ENCODE measurements at regions not wholly inside any gene's neighbourhood (a gene's known extent, or its start where the extent isn't known, plus 50 kb on each side); places are given as distances from the start of the nearest gene placed in this dataset.

DNA sequence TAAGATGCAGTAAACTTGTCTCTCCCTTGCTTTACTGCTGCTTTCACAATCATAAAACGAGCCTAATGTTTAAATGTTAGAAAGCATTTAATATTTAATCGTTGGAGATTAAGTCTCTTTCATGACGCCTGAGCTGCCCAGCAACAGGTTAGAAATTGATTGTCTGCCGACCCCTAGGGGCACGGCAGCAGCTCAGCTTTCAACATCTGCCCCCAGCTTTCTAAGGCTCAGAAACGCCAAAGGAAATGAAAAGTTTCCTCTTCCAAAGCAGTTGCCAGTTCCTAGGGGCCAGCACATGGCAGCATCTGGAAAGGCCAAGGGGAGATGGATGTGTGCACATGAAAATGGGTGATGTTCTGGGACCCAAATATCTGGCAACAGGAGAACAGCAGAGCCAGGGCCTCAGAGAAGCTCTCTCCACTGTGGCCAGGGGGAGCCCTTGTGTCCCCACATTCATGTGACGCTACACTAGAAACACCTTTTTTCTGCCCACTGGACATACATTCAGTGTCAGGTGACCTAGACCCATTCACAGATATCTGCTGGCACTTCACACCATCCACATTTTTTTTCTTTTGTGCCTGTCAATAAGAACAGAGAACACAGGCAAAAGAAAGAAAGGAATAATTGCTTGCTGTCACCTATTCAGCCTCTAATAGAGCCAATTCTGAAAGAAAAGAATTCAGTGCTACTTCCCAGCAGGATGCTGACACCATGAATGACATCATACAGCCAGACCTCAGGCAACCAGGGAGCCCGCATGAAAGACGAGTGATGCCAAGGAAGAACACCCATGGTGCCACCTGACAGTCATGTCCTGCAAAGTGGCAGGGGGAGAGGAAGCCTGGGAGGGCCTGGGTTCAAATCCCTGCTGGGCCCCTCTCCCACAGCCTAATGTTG is 205.0 kb upstream of the TAS2R1 start:
- H3K4me1 ChIP-seq (ENCODE audit: control insufficient read depth, insufficient read depth, low read length): peaks cover 41% of the 10 kb centered on the region
- peaks cover 11% of the 10 kb centered on the region; the same call in 1 of the 2 replicates for H3K9me3 ChIP-seq (ENCODE audit: control insufficient read depth, insufficient read depth, low read depth, low read length)
- no peak overlapping the region; the same call in 1 of the 2 replicates for H3K27ac ChIP-seq (ENCODE audit: low read depth, low read length)

DNA sequence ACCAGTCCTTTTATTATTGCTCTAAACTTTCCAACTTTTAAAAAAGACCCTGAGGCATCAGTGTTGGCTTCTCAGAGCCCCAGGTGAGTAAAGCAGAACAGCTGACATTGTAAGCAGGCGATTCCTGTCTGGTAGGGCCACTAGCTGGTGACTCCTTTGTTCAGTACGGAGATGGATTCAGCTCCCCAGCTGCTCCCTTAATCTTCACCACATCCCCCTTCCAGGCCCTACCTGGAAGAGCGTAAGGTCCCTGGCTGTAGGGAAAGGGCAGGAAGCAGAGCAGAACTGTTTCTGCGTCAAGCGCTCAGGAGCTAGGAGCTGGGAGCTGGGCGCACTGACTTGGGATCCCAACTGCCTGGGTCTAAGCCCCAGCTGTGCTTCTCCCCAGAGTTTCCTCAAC is 203.7 kb upstream of the TAS2R1 start:
- Histone ChIP-seq H3K9me3 (ENCODE audit: control insufficient read depth, insufficient read depth, low read depth, low read length) (peaks cover 14% of the 10 kb centered on the region; the same call in 1 of the 2 replicates), H3K9ac (ENCODE audit: low read length) (peak overlapping the region; percentile 59), H3K27ac (ENCODE audit: low read depth, low read length) (peak overlapping the region; percentile 12; the same call in 1 of the 2 replicates), H3K4me1 (ENCODE audit: control insufficient read depth, insufficient read depth, low read length) (peaks cover 53% of the 10 kb centered on the region), H3K27me3 (ENCODE audit: control insufficient read depth, insufficient read depth, low read length) (no peaks in the 10 kb centered on the region), H3K4me3 (ENCODE audit: low read depth, low read length) (no peak overlapping the region), H3K36me3 (ENCODE audit: control insufficient read depth, insufficient read depth, low read length) (no peaks in the 10 kb centered on the region)

More for the DNA sequence above, 205.0 kb upstream of the TAS2R1 start:
- Histone ChIP-seq H3K27me3 (ENCODE audit: control insufficient read depth, insufficient read depth, low read length) (no peaks in the 10 kb centered on the region), H3K9ac (ENCODE audit: low read length) (no peak overlapping the region), H3K4me3 (ENCODE audit: low read depth, low read length) (no peak overlapping the region), H3K36me3 (ENCODE audit: control insufficient read depth, insufficient read depth, low read length) (no peaks in the 10 kb centered on the region)

DNA sequence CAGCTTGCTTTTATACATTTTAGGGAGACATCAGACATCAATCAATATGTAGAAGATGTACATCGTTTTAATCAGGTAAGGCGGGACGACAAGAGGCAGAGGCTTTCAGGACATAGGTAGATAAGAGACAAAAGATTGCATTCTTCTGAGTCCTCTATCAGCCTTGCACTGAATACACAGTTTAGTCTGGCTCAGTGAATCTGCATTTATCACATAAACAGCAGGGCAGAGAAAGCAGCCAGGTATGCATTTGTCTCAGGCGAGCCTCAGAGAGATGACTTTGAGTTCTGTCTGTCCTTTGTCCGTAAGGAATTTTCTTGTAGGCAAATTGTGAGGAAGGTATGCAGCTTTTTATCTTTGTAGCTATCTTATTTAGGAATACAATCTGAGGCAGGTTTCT is 202.8 kb upstream of the TAS2R1 start:
- H3K4me3 ChIP-seq (ENCODE audit: low read depth, low read length): no peak overlapping the region
- no peaks in the 10 kb centered on the region for H3K27me3 ChIP-seq (ENCODE audit: control insufficient read depth, insufficient read depth, low read length)
- H3K9me3 ChIP-seq (ENCODE audit: control insufficient read depth, insufficient read depth, low read depth, low read length): peaks cover 14% of the 10 kb centered on the region; the same call in 1 of the 2 replicates
- H3K4me1 ChIP-seq (ENCODE audit: control insufficient read depth, insufficient read depth, low read length): peaks cover 55% of the 10 kb centered on the region
- H3K36me3 ChIP-seq (ENCODE audit: control insufficient read depth, insufficient read depth, low read length): no peaks in the 10 kb centered on the region
- peak overlapping the region; percentile 52; the same call in 1 of the 2 replicates for H3K27ac ChIP-seq (ENCODE audit: low read depth, low read length)
- peak overlapping the region; percentile 43 for H3K9ac ChIP-seq (ENCODE audit: low read length)

DNA sequence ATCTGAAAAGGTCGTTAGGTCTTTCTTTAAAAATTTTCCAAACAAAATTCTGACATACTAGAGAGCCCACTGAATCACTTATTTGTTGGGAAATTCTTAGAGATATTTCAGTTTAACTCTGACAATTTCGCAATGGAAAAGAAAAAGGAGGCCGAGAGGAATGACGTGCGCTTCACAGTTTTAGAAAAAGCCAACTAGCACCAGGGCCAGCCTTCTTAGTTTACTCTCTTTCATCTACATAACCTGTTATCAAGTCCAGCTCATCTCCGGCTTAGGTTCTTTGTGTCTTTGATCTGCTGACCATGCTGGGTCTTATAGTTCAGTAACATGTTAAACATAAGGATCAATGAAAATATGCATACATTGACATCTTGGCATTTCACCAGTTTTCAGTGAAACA is 201.7 kb upstream of the TAS2R1 start:
- no peak overlapping the region for H3K4me3 ChIP-seq (ENCODE audit: low read depth, low read length)
- no peaks in the 10 kb centered on the region for H3K36me3 ChIP-seq (ENCODE audit: control insufficient read depth, insufficient read depth, low read length)
- peaks cover 7% of the 10 kb centered on the region; the same call in 1 of the 2 replicates for H3K9me3 ChIP-seq (ENCODE audit: control insufficient read depth, insufficient read depth, low read depth, low read length)
- H3K27ac ChIP-seq (ENCODE audit: low read depth, low read length): no peak overlapping the region
- no peaks in the 10 kb centered on the region for H3K27me3 ChIP-seq (ENCODE audit: control insufficient read depth, insufficient read depth, low read length)
- H3K4me1 ChIP-seq (ENCODE audit: control insufficient read depth, insufficient read depth, low read length): peaks cover 55% of the 10 kb centered on the region
- H3K9ac ChIP-seq (ENCODE audit: low read length): no peak overlapping the region

DNA sequence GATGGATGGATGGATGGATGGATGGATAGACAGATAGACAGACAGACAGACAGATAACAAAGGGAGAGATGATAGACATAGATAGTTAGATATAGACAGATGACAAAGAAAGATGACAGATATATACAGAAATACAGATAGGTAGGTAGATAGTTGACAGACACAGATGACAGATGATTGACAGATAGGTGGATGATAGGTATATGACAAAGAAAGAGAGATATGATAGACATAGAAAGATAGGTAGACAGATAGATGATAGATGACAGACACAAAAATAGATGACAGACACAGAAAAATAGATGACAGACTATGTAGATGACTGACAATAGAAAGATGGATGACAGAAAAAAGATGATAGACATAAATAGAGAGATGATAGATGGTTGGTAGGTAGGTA is 200.0 kb upstream of the TAS2R1 start:
- no peaks in the 10 kb centered on the region for H3K36me3 ChIP-seq (ENCODE audit: control insufficient read depth, insufficient read depth, low read length)
- H3K9ac ChIP-seq (ENCODE audit: low read length): no peak overlapping the region
- H3K4me3 ChIP-seq (ENCODE audit: low read depth, low read length): no peak overlapping the region
- no peaks in the 10 kb centered on the region for H3K27me3 ChIP-seq (ENCODE audit: control insufficient read depth, insufficient read depth, low read length)
- H3K4me1 ChIP-seq (ENCODE audit: control insufficient read depth, insufficient read depth, low read length): peaks cover 51% of the 10 kb centered on the region
- H3K27ac ChIP-seq (ENCODE audit: low read depth, low read length): no peak overlapping the region
- H3K9me3 ChIP-seq (ENCODE audit: control insufficient read depth, insufficient read depth, low read depth, low read length): peaks cover 5% of the 10 kb centered on the region; the same call in 1 of the 2 replicates

DNA sequence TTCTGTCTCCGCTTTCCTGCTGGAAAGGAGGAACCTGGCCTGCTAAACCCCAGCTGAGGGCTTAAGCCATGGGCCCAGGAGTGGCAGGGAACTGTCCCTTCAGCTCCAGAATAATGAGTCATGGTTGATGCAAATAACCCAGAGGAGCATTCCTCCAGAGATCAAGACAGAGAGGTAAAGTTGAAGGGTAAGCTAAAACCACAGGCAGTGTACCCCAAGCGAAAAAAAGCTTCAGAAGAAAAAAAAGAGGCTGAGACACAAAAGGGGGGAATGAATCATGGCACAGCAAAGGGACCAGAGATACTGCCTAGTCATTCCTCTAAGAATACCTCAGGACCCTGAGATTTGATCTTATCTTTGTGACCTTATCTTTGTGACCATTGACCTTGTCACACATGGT is 199.5 kb upstream of the TAS2R1 start:
- Histone ChIP-seq H3K36me3 (ENCODE audit: control insufficient read depth, insufficient read depth, low read length) (no peaks in the 10 kb centered on the region), H3K4me1 (ENCODE audit: control insufficient read depth, insufficient read depth, low read length) (peaks cover 45% of the 10 kb centered on the region), H3K27ac (ENCODE audit: low read depth, low read length) (peak overlapping the region; percentile 22; the same call in 1 of the 2 replicates), H3K4me3 (ENCODE audit: low read depth, low read length) (no peak overlapping the region), H3K9me3 (ENCODE audit: control insufficient read depth, insufficient read depth, low read depth, low read length) (peaks cover 5% of the 10 kb centered on the region; the same call in 1 of the 2 replicates), H3K9ac (ENCODE audit: low read length) (no peak overlapping the region), H3K27me3 (ENCODE audit: control insufficient read depth, insufficient read depth, low read length) (no peaks in the 10 kb centered on the region)

DNA sequence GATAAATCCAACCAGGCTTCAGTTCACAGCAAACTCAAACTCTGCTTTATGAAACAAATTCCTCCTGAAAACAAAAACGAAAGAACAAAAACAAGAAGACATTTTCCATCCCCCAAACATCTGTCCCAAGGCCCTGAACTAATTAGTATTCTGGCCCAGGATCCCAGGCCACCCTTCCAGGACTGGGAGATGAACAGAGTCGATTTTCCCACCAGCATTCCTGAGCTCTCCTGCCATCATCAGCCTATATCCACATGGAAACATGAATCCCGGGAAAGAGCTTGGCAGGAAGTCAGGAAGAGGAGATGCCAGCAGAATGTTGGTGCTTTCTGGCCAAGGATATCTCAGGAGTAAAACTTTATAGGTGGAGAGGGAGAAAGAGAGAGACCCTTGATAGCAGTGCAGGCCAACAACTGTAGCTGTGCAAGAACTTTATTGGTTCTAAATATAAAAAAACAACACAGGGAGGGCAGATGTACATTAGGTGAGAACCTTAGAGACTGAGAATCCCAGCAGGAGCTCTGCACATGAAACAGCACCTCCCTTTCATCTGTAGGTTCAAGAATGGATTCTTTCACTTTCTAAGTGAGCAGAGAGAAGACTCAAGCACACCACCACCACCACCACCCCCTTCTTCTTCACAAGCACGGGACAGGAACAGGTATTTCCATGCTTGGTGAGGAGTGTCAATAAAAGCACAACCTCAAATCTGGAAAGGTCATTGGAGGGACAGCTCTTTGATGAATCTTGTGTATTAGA is 190.7 kb upstream of the TAS2R1 start:
- Histone ChIP-seq H3K36me3 (ENCODE audit: control insufficient read depth, insufficient read depth, low read length) (no peaks in the 10 kb centered on the region), H3K27ac (ENCODE audit: low read depth, low read length) (no peak overlapping the region), H3K4me1 (ENCODE audit: control insufficient read depth, insufficient read depth, low read length) (no peaks in the 10 kb centered on the region), H3K4me3 (ENCODE audit: low read depth, low read length) (no peak overlapping the region), H3K9ac (ENCODE audit: low read length) (no peak overlapping the region), H3K27me3 (ENCODE audit: control insufficient read depth, insufficient read depth, low read length) (no peaks in the 10 kb centered on the region), H3K9me3 (ENCODE audit: control insufficient read depth, insufficient read depth, low read depth, low read length) (no peaks in the 10 kb centered on the region; the same call in 1 of the 2 replicates)

DNA sequence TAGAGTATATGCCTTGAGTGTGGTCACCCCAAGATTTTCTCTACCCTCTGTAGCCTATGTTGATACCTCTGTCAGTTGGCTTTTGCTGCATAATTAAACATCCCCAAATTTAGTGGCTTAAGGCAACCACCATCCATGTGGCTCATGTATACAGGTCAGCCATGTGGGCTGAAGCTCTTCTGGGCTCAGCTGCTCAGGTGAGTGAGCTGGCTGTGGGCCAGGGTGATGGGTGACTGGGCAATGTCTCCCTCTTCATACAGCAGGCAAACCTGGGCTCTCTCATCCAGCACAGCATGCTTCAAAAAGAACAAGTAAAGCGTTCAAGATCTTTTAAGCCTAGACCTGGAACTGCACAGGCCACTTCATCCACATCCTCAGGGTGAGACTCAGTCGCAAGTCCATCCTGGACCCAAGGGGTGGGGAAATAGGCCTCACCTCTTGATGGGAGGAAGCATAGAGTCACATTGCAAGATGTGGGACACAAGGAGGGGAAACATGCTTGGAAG is 188.2 kb upstream of the TAS2R1 start:
- H3K27me3 ChIP-seq (ENCODE audit: control insufficient read depth, insufficient read depth, low read length): no peaks in the 10 kb centered on the region
- H3K36me3 ChIP-seq (ENCODE audit: control insufficient read depth, insufficient read depth, low read length): no peaks in the 10 kb centered on the region
- no peak overlapping the region for H3K9ac ChIP-seq (ENCODE audit: low read length)
- H3K4me1 ChIP-seq (ENCODE audit: control insufficient read depth, insufficient read depth, low read length): no peaks in the 10 kb centered on the region
- H3K4me3 ChIP-seq (ENCODE audit: low read depth, low read length): no peak overlapping the region
- H3K27ac ChIP-seq (ENCODE audit: low read depth, low read length): no peak overlapping the region
- no peaks in the 10 kb centered on the region for H3K9me3 ChIP-seq (ENCODE audit: control insufficient read depth, insufficient read depth, low read depth, low read length)

DNA sequence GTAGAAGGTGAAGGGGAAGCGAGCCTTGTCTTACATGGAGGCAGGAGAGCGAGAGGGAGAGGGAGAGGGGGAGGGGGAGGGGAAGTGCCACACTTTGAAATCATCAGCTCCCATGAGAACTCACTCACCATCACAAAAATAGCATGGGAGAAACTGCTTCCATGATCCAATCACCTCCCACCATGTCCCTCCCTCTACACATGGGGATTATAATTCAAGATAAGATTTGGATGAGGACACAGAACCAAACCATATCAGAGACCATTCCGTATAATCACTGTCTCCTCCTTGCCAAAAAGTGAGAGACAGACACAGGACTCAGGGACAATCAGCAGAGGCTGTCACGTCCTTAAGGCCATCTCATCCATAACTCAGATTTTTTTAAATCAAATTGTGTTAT is 187.7 kb upstream of the TAS2R1 start:
- H3K4me1 ChIP-seq (ENCODE audit: control insufficient read depth, insufficient read depth, low read length): no peaks in the 10 kb centered on the region
- H3K9ac ChIP-seq (ENCODE audit: low read length): no peak overlapping the region
- H3K9me3 ChIP-seq (ENCODE audit: control insufficient read depth, insufficient read depth, low read depth, low read length): no peaks in the 10 kb centered on the region

DNA sequence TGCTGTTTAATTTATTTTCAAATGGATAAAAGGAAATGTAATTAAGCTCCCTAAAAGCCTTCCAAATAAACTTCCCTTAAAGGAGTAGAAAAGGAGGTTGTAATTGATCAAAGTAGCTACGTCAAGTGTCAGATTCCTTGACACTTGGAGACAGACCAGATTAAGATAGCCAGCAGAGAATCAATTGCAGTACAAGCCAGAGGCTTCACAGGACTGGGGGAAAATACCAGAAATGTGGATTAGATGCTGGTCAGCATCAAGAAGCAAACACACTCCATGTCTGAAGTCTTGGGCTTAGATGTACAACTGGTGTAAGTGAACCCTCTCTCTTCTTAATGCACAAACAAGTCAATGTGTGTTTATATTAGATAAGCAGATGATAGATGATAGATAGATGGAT is 184.9 kb upstream of the TAS2R1 start:
- Histone ChIP-seq H3K36me3 (ENCODE audit: control insufficient read depth, insufficient read depth, low read length) (no peaks in the 10 kb centered on the region), H3K27me3 (ENCODE audit: control insufficient read depth, insufficient read depth, low read length) (no peaks in the 10 kb centered on the region), H3K9me3 (ENCODE audit: control insufficient read depth, insufficient read depth, low read depth, low read length) (no peaks in the 10 kb centered on the region), H3K27ac (ENCODE audit: low read depth, low read length) (no peak overlapping the region), H3K4me3 (ENCODE audit: low read depth, low read length) (no peak overlapping the region), H3K4me1 (ENCODE audit: control insufficient read depth, insufficient read depth, low read length) (no peaks in the 10 kb centered on the region), H3K9ac (ENCODE audit: low read length) (no peak overlapping the region)

More for the DNA sequence above, 187.7 kb upstream of the TAS2R1 start:
- H3K27me3 ChIP-seq (ENCODE audit: control insufficient read depth, insufficient read depth, low read length): no peaks in the 10 kb centered on the region
- no peak overlapping the region for H3K4me3 ChIP-seq (ENCODE audit: low read depth, low read length)
- no peaks in the 10 kb centered on the region for H3K36me3 ChIP-seq (ENCODE audit: control insufficient read depth, insufficient read depth, low read length)
- H3K27ac ChIP-seq (ENCODE audit: low read depth, low read length): no peak overlapping the region

DNA sequence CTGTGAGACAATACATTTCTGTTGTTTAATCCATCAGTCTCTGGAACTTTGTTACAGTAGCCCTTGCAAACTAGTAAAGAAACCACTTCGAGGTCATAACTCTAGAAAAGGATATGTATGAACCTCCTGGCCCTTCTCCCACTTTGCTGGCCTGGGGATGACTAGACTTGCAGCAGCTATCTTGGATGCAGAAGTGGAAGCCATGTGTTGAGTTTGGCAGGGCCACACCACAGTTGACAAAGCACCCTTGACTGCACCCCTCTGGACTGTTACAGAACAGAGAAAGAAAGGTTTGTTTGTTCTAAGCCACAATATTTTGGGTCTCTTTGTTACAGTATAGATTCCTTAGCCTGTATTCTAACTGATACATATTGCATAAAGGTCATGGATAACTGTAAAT is 183.2 kb upstream of the TAS2R1 start:
- Histone ChIP-seq H3K9me3 (ENCODE audit: control insufficient read depth, insufficient read depth, low read depth, low read length) (no peaks in the 10 kb centered on the region), H3K27ac (ENCODE audit: low read depth, low read length) (no peak overlapping the region), H3K4me1 (ENCODE audit: control insufficient read depth, insufficient read depth, low read length) (no peaks in the 10 kb centered on the region), H3K36me3 (ENCODE audit: control insufficient read depth, insufficient read depth, low read length) (no peaks in the 10 kb centered on the region), H3K27me3 (ENCODE audit: control insufficient read depth, insufficient read depth, low read length) (no peaks in the 10 kb centered on the region), H3K4me3 (ENCODE audit: low read depth, low read length) (no peak overlapping the region), H3K9ac (ENCODE audit: low read length) (no peak overlapping the region)

Measured in HUES6 (cell line).